ENCODE measurements at regions not wholly inside any gene's neighbourhood (a gene's known extent, or its start where the extent isn't known, plus 50 kb on each side); places are given as distances from the start of the nearest gene placed in this dataset.

GRCh38 chr16:5993356-5993755, 895.8 kb upstream of the EEF2KMT start:
- no peak for TF ChIP-seq POLR2A (IDR thresholded peaks at IDR 0.05)
- TF ChIP-seq CTCF (IDR thresholded peaks at IDR 0.05), result no peak

Measured in breast epithelium (tissue), 3 donors.